CD4-positive, alpha-beta T cell (primary cell): ENCODE measurements at regions not wholly inside any gene's neighbourhood (a gene's known extent, or its start where the extent isn't known, plus 50 kb on each side); places are given as distances from the start of the nearest gene placed in this dataset.

ENCODE experiments used
- ATAC-seq: fragments of 200-7000 bp; cut with Tn5 transposase; one replicate; pipeline ENCODE4 v1.10.0; 2022; ENCODE audit warnings: mild to moderate bottlenecking; ENCODE audit not compliant: poor library complexity
- CTCF ChIA-PET: fragments of 350-600 bp; sonication (Branson Sonifier 250); formaldehyde crosslinking; loops from one replicate; lab custom pipeline; 2021; ENCODE audit warnings: antibody characterized with exemption, inconsistent platforms; lab: Charles Lee
- POLR2A ChIA-PET: fragments of 350-600 bp; sonication (Branson Sonifier 250); formaldehyde crosslinking; loops from one replicate; lab custom pipeline; 2021; ENCODE audit warnings: antibody characterized with exemption, inconsistent platforms; lab: Charles Lee
- DNase-seq, 14 experiments: peaks; one replicate each; pipeline ENCODE4 v3.0.0-alpha.2; 2013 to 2020; ENCODE audit warnings: mixed read lengths in 2 of 14
- H3K27ac ChIP-seq, 2 donors: one replicate each; pipeline versions ENCODE4 v1.5.1 to v1.7.0; 2013; ENCODE audit warnings: low read length in 2 of 2, low read depth in 1 of 2, mild to moderate bottlenecking in 1 of 2
- H3K27me3 ChIP-seq, 2 experiments: 1 replicate in 1 of 2; 2 replicates in 1 of 2; pipeline versions ENCODE4 v1.6.1 to v1.7.0; 2013; ENCODE audit warnings: low read length in 2 of 2, control low read depth in 1 of 2, mild to moderate bottlenecking in 1 of 2, moderate library complexity in 1 of 2; ENCODE audit not compliant: insufficient read depth in 2 of 2, control insufficient read depth in 1 of 2
- H3K36me3 ChIP-seq: one replicate; pipeline ENCODE4 v1.6.1; 2013; ENCODE audit warnings: low read length, control low read depth; ENCODE audit not compliant: insufficient read depth
- H3K4me1 ChIP-seq: one replicate; pipeline ENCODE4 v1.6.1; 2013; ENCODE audit warnings: low read length, control low read depth; ENCODE audit not compliant: insufficient read depth
- H3K4me3 ChIP-seq: one replicate; pipeline ENCODE4 v1.5.1; 2013; ENCODE audit warnings: mild to moderate bottlenecking, low read length, moderate library complexity
- H3K9me3 ChIP-seq, 2 experiments: 1 replicate in 1 of 2; 2 replicates in 1 of 2; pipeline versions ENCODE4 v1.6.1 to v1.7.0; 2013; ENCODE audit warnings: low read length in 2 of 2, mild to moderate bottlenecking in 2 of 2, control low read depth in 1 of 2, moderate library complexity in 1 of 2; ENCODE audit not compliant: control insufficient read depth in 1 of 2, insufficient read depth in 1 of 2
- H3K27ac Mint-ChIP-seq: one replicate; pipeline ENCODE4 v1.8.0; 2020; ENCODE audit warnings: mixed read lengths
- H3K27me3 Mint-ChIP-seq: one replicate; pipeline ENCODE4 v1.8.0; 2021; ENCODE audit warnings: mixed read lengths
- H3K36me3 Mint-ChIP-seq: one replicate; pipeline ENCODE4 v1.8.0; 2021; ENCODE audit warnings: low read depth, mixed read lengths
- H3K4me1 Mint-ChIP-seq: one replicate; pipeline ENCODE4 v1.8.0; 2021; ENCODE audit warnings: low read depth, mixed read lengths
- H3K4me3 Mint-ChIP-seq: one replicate; pipeline ENCODE4 v1.8.0; 2020; ENCODE audit warnings: mild to moderate bottlenecking, mixed read lengths
- H3K9me3 Mint-ChIP-seq: one replicate; pipeline ENCODE4 v1.8.0; 2020; ENCODE audit warnings: mixed read lengths
- CTCF ChIP-seq: fragments of 200-600 bp; IDR thresholded peaks from one replicate; pipeline ENCODE4 v1.8.0; 2022; ENCODE audit warnings: antibody characterized with exemption, mild to moderate bottlenecking
- intact Hi-C, 2 experiments: fragments of 100-400 bp; cut with DNase I in 1 of 2; cut with micrococcal nuclease in 1 of 2; formaldehyde crosslinking; loops; one replicate each; pipeline versions ENCODE4 v1.15.1 to v1.9.0; 2023 to 2025; cut with DNase I, micrococcal nuclease

- CTCF ChIA-PET, result no interaction called here
- no peaks in the 10 kb centered on the region for H3K9me3 Mint-ChIP-seq
- H3K4me3 ChIP-seq, result no peak overlapping the region
Measured at GRCh38 chr9:86765746-86766430, 181.4 kb downstream of the GAS1 start.

GRCh38 chr9:86764671-86765343, 182.5 kb downstream of the GAS1 start:
- CTCF ChIA-PET, result no interaction called here
- intact Hi-C loops, result no loop called here
- Mint-ChIP-seq H3K4me1 (no peaks in the 10 kb centered on the region), H3K36me3 (no peaks in the 10 kb centered on the region), H3K27ac (no peak overlapping the region), H3K4me3 (no peak overlapping the region), H3K9me3 (no peaks in the 10 kb centered on the region), H3K27me3 (peaks cover 5% of the 10 kb centered on the region)
- H3K27me3 ChIP-seq, result no peaks in the 10 kb centered on the region
- peaks cover 0 to 11% of the 10 kb centered on the region in 2 experiments for H3K9me3 ChIP-seq
- no peaks in the 10 kb centered on the region for H3K36me3 ChIP-seq
- H3K27ac ChIP-seq, result no peak overlapping the region
- no peak for ATAC-seq
- POLR2A ChIA-PET, result no interaction called here
- no peak for TF ChIP-seq CTCF
- no peak overlapping the region for H3K4me3 ChIP-seq
- no peak for DNase-seq
- no peaks in the 10 kb centered on the region for H3K4me1 ChIP-seq

More at GRCh38 chr9:86765746-86766430, 181.4 kb downstream of the GAS1 start:
- Histone ChIP-seq H3K27me3 (no peaks in the 10 kb centered on the region), H3K27ac (no peak overlapping the region), H3K36me3 (no peaks in the 10 kb centered on the region), H3K9me3 (peaks cover 0 to 11% of the 10 kb centered on the region in 2 experiments), H3K4me1 (no peaks in the 10 kb centered on the region)
- no peaks in the 10 kb centered on the region for H3K36me3 Mint-ChIP-seq
- no peak for TF ChIP-seq CTCF
- H3K27ac Mint-ChIP-seq, result no peak overlapping the region
- DNase-seq, result peak in 1 of 14 experiments; percentile 12
- H3K4me1 Mint-ChIP-seq, result no peaks in the 10 kb centered on the region
- no peak for ATAC-seq
- H3K27me3 Mint-ChIP-seq, result peaks cover 5% of the 10 kb centered on the region
- no peak overlapping the region for H3K4me3 Mint-ChIP-seq
- POLR2A ChIA-PET, result no interaction called here
- intact Hi-C loops, result no loop called here

- Histone ChIP-seq H3K27me3 (no peaks in the 10 kb centered on the region), H3K36me3 (no peaks in the 10 kb centered on the region), H3K27ac (no peak overlapping the region), H3K4me1 (no peaks in the 10 kb centered on the region), H3K9me3 (peaks cover 0 to 11% of the 10 kb centered on the region in 2 experiments), H3K4me3 (no peak overlapping the region)
- POLR2A ChIA-PET, result no interaction called here
- ATAC-seq (no peak), DNase-seq (peak in 2 of 14 experiments; percentile 28 to 35)
- Mint-ChIP-seq H3K4me1 (no peaks in the 10 kb centered on the region), H3K36me3 (no peaks in the 10 kb centered on the region), H3K9me3 (no peaks in the 10 kb centered on the region), H3K27ac (no peak overlapping the region), H3K4me3 (no peak overlapping the region), H3K27me3 (peaks cover 5% of the 10 kb centered on the region)
- no peak for TF ChIP-seq CTCF
- intact Hi-C loops, result no loop called here
- CTCF ChIA-PET, result no interaction called here
Measured at GRCh38 chr9:86764221-86764624, 183.1 kb downstream of the GAS1 start.
